H1 (cell line): ENCODE measurements at regions not wholly inside any gene's neighbourhood (a gene's known extent, or its start where the extent isn't known, plus 50 kb on each side); places are given as distances from the start of the nearest gene placed in this dataset.

ENCODE experiments used
- NRF1 ChIP-seq: IDR thresholded peaks from 2 replicates; pipeline ENCODE4 v1.6.1; 2011; ENCODE audit warnings: mild to moderate bottlenecking, low read depth, low read length, improper control_type of control experiment
- POLR2A ChIP-seq, 2 experiments: IDR thresholded peaks; 1 replicate in 1 of 2; 2 replicates in 1 of 2; pipeline ENCODE4 v1.6.1; 2011; ENCODE audit warnings: low read depth in 2 of 2, low read length in 2 of 2, mild to moderate bottlenecking in 2 of 2; ENCODE audit errors: control extremely low read depth in 1 of 2
- TAF1 ChIP-seq: IDR thresholded peaks from 2 replicates; pipeline ENCODE4 v1.6.1; 2011; ENCODE audit warnings: mild to moderate bottlenecking, low read depth, low read length
- TF ChIP-seq, protein P1 (sequence below), 3 experiments: IDR thresholded peaks; 1 replicate in 2 of 3; 2 replicates in 1 of 3; pipeline versions ENCODE4 v1.5.1 to v1.6.1; 2011; ENCODE audit warnings: low read length in 3 of 3, mild to moderate bottlenecking in 3 of 3, inconsistent platforms in 2 of 3, low read depth in 1 of 3, moderate library complexity in 1 of 3; ENCODE audit not compliant: insufficient read depth in 1 of 3; ENCODE audit errors: control extremely low read depth in 1 of 3
- TF ChIP-seq, protein P2 (sequence below): IDR thresholded peaks from 2 replicates; pipeline ENCODE4 v1.6.1; 2012; ENCODE audit warnings: low read length, inconsistent platforms

DNA sequence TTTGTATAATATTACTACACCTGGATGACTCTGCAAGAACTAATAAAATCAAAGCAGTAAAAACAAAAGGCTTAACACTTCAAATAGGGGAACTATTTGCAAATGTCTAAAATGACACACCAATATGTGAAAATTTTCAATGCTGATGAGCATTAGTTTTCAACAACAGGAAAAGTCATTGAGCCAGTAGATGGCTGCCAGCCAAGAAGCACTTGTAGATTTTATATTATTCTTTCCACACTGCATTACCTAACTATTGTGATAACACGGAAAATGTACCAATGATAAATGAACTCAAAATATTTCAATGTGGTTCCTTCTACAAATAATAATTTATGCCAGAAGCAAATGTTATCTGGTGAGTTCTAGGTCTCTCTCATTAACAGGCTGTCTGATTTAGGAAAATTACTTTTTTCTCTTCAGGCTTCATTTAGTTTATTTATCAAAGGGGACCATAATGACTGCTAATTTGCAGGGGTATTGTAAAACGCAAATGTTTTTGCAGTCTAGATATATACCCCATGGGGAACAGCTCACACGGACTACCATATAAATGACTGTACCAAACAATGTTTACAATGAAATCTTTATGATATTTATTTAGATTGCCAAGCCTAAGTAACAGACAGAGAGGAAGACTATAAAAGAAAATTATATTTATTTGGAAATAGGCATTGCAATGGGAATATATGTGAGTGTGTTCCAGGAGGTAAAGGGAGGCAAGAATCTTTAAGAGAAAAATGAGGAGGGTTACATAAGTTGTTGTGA lies 407.8 kb downstream of the LIG4 start:
- TF ChIP-seq POLR2A (IDR thresholded peaks at IDR 0.05; ENCODE audit: control extremely low read depth in 1 of 2, low read depth in 2 of 2, low read length in 2 of 2), result no peak
- TF ChIP-seq, protein P1, sequence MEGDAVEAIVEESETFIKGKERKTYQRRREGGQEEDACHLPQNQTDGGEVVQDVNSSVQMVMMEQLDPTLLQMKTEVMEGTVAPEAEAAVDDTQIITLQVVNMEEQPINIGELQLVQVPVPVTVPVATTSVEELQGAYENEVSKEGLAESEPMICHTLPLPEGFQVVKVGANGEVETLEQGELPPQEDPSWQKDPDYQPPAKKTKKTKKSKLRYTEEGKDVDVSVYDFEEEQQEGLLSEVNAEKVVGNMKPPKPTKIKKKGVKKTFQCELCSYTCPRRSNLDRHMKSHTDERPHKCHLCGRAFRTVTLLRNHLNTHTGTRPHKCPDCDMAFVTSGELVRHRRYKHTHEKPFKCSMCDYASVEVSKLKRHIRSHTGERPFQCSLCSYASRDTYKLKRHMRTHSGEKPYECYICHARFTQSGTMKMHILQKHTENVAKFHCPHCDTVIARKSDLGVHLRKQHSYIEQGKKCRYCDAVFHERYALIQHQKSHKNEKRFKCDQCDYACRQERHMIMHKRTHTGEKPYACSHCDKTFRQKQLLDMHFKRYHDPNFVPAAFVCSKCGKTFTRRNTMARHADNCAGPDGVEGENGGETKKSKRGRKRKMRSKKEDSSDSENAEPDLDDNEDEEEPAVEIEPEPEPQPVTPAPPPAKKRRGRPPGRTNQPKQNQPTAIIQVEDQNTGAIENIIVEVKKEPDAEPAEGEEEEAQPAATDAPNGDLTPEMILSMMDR (IDR thresholded peaks at IDR 0.05; ENCODE audit: control extremely low read depth in 1 of 3, insufficient read depth in 1 of 3, low read depth in 1 of 3, low read length in 3 of 3), result no peak
- TF ChIP-seq TAF1, result no peak
- TF ChIP-seq, protein P2, sequence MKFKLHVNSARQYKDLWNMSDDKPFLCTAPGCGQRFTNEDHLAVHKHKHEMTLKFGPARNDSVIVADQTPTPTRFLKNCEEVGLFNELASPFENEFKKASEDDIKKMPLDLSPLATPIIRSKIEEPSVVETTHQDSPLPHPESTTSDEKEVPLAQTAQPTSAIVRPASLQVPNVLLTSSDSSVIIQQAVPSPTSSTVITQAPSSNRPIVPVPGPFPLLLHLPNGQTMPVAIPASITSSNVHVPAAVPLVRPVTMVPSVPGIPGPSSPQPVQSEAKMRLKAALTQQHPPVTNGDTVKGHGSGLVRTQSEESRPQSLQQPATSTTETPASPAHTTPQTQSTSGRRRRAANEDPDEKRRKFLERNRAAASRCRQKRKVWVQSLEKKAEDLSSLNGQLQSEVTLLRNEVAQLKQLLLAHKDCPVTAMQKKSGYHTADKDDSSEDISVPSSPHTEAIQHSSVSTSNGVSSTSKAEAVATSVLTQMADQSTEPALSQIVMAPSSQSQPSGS, result no peak
- no peak for TF ChIP-seq NRF1
